ENCODE measurements at regions not wholly inside any gene's neighbourhood (a gene's known extent, or its start where the extent isn't known, plus 50 kb on each side); places are given as distances from the start of the nearest gene placed in this dataset.
"Not testable (repeated sequence)": the region's sequence is repeated elsewhere in the genome, so short reads cannot be mapped to it uniquely, and the experiment has no call there.

DNA sequence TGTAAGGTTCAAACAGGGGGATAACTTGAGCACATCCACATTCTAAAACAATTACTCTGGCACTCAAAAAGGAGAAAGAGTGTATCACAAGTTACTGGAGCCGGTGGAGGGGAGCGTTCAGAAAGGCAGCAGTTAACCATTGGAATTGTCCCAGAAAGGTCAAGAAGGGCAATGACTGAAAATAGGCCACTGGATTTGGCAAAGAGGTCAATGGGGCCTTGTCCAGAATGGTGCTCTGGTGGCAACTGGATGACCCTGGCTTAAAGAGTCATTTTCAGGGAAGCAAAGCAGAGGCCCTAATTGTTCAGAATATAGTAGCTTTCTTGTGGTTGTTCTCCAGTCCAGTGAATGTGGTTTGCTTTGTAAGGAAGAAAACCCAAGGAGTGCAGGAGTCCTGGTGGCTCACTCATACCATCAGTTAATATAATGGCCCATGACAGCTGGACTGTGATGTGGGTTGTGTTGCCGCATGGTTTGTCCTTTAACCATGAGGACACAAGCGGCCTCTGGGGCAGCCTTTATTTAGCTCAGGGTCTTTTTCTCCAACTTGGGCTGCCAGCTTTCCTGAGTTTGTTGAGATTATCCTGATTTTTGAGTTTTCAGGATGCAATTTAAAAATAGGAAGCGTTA lies 142.8 kb upstream of the PELI2 start:
- no peak for DNase-seq

DNA sequence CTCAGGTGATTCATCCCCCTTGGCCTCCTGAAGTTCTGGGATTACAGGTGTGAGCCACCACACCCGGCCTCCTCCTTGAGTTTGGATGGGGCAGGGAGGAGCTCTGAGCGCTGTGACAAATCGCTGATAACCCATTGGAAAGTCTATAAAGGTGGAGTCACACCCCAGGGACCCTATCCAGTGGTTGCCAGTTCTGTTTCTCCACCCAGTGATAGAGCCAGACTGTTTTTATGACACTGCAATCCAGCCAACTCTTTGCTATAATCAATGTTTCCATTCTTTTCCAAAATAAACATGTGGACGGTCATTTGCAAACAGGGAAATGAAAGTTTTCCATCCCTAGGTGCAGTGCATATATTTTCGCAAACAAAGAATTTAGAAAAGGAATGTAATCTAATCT lies 142.0 kb upstream of the PELI2 start:
- DNase-seq, result no peak

DNA sequence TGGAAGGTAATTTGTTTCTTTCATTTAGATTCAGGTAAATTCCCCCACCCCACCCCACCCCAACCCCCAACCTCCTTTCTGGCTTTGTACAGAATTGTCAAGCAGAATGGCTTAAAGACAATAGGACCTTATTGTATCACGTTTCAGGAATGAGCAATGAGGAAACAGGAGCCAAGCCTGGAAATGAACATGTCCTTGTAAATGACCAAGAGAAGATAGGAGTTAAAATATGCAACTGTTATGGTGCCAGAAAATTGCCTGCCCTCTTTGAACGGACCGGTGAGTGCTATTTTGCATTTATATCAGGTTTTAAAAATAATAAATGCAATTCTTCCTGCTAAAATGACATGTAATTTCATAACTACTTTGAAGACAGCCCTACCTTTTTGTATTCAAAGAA lies 141.6 kb upstream of the PELI2 start:
- no peak for DNase-seq

DNA sequence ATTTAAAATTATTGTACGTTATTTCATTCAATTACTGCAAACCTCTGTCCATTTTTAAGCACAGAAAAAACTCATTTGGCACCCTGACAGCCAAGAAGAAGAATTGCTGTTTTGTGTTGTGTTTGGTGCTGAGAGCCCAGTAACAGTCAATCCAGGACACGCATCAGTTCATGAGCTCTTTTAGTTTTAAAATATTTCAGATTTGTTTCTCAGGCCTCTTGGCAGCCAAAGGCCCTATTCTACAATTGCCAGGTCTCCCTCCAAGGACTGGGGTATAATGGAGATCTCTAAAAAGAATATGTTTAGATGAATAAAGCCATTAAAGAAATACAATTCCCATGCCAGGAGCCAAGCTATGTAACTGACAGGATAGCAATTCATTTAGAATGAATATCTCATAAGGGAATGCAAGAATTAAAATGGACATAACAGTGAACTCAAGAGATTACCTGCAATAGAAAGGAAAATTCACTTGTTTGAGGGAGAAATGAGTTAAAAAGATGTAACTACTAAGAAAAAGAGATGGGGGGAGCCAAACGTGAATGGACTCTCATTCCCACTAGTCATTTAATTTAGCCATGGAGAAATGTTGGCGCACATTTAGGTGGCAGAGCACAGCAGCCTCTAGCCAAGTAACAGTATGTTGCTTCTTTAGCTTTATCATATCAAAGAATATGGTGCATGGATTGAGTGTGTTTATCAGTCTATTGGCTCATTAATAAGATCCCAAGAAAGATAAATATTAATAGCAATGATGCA lies 140.6 kb upstream of the PELI2 start:
- peak in 16 of 56 donors; percentile 3 to 51 (median 8) for DNase-seq

DNA sequence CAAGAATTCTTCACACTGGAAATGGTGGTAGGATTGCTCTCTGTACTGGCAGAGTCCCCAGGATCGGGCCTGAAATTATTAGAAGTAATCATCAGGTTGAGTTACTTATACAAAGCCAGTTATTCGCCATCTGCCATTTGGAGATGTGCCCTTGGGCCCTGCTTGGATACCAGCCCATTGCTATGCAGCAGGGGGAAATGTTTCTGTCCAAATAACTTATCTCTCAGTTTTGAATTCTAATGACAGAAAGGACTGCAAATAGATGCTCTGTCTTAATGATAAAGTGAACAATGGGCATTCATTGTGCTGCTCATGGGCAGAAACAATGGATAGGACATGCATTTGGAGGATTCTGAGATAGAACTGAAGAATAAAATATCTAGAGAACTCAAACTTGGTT lies 139.1 kb upstream of the PELI2 start:
- peak in 4 of 56 donors; percentile 7 to 21 (median 12) for DNase-seq

DNA sequence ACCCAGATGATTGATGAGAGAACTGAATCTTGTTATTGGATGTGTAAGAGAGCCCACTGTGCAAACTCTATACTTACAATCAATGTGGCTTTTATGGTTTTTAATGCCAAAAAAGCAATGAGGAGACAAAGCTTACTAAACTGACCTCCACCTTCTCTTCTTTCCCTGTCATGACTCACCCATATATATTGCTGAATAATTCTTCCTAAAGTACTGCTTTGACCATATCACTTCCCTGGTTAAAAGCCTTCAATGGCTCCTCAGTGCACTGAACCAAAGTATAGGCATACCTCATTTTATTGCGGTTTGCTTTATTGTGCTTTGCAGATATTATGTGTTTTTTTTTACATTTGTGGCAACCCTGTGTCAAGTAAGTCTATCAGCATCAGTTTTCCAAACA lies 138.4 kb upstream of the PELI2 start:
- no peak for DNase-seq

DNA sequence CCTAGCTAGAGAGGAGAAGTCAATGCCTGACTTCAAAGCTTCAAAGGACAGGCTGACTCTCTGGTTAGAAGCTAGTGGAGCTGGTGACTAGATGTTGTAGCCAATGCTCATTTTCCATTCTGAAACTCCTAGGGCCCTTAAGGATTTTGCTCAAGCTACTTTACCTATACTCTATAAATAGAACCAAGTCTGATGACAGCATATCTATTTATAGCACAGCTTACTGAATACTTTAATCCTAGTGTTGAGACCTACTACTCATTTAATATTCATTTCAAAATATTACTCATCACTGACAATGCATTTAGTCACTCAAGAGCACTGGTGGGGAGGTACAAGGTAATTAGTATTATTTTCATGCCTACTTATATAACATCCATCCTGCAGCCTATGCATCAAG lies 137.2 kb upstream of the PELI2 start:
- no peak for DNase-seq

DNA sequence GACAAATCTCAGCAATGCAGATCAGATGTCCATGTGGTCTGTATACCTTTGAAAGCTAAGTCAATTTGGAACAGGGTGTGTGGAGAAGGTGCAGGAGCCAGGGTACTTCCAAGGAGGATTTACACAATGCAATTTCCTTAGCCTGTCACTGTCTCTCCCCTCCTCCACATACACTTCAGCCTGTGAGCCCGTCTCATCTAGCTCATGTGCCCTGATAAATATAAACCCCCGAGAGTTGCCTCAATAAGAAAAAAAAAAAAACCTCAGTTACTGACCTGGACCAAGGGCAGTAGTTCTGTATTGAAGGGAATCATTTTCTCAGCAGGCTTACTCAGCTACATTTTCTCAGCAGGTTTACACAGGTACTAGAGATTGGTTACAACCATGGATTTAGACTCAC lies 132.1 kb upstream of the PELI2 start:
- no peak for DNase-seq

DNA sequence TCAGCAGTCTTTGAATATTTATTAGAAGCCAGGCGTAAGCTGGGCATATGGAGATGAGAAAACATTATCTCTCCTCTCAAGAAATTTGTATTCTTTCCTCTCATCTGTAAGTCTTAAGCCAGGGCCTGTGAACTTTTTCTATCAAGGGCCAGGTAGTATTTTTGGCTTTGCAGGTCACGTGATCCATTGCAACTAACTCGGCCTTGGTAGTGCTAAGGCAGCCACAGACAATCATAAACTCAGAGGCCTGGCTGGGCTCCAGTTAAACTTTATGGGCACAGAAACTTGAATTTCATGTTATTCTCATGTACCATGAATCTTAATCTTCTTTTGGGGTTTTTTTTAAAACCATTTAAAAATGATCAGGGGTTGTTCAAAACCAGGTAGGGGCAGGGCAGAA lies 117.4 kb upstream of the PELI2 start:
- DNase-seq, result no peak

DNA sequence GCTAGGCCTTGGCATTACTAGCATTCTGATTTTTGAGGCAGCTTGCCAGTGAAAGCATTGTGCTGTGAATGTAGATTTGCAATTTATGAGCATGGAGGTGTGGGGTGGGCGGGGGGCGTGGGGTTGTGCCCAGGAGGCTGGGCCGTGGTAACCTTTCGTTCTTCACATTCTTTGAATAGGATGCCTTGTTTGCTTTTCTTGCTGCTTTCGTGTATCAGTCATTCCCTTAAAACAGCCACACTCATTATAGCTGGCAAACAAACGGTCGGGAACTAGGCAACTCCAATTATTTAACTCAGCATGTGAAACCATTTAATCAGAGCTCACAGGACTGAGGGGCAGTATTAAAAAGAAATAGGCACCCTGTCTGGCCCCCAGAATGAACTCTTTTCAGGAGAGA lies 115.9 kb upstream of the PELI2 start:
- DNase-seq, result no peak

DNA sequence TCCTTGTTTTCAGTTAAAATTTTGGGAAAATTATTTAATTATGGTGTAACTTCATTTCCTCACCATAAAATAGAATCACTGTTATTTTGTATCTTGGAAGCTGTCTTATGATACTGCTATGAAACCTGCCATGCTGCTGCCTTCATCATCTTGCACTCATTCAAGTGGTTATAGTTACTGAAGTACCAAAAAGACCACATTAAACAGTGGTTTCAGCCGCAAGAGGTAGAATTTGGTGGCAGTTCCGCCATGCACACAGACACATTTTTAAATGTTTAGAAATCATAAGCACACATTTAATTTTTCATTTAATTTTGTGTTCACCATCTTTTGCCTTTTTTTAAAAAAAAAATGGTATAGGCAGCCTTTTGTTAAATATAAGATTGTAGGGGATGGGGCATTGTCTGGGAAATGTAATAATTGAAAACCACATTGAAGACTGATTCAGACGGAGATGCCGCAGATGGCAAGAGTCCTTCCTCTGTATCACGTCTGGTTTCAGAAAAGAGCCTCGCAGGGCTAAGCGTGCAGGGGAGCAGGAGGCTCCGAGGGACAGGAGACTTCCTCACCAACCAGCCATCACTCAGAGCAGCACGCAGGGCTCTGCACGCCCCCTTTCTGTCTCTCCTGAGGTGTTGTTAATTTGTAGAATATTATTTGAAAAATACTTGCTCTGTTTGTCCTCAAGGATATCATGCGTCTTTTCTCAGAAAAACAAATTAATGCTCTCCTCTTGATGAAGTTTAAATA lies 115.2 kb upstream of the PELI2 start:
- no peak for DNase-seq

DNA sequence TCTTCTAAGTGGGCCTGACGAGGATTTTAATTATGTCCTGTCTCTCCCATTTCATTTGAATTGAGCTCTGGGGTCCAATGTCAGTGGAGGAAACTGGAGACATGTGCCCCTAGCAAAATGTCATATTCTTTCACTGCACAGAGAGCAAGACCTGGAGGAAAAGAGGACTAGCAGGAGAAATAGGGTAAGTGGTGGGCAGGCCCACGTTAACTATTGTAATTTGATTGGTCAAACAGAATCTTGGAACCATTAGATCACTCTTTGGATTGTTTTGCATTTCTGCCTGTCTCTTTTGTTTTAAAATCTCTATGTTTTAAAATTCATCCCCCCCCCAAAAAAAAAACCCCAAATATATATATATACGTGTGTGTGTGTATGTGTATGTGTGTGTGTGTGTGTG lies 113.9 kb upstream of the PELI2 start:
- DNase-seq, result no peak

DNA sequence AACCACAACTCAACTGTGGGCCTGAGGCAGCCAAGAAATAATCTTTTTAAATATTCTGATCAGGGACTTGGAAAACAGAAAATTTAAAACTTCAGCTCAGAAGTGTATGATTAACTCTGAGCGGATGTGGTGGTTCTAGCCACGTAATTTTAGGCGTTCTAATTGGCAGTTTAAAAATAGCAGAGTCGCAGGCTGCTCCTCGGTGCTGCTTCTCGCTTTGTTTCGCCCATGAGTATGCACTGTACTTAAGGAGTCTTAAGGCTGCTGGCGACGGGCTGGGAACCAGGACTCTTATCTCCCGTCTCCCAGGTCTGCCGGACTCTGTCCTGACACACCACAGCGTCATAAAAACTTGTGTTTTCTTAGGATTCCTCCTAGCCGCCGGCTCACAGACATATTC lies 113.4 kb upstream of the PELI2 start:
- peak in 12 of 56 donors; percentile 3 to 31 (median 8) for DNase-seq

DNA sequence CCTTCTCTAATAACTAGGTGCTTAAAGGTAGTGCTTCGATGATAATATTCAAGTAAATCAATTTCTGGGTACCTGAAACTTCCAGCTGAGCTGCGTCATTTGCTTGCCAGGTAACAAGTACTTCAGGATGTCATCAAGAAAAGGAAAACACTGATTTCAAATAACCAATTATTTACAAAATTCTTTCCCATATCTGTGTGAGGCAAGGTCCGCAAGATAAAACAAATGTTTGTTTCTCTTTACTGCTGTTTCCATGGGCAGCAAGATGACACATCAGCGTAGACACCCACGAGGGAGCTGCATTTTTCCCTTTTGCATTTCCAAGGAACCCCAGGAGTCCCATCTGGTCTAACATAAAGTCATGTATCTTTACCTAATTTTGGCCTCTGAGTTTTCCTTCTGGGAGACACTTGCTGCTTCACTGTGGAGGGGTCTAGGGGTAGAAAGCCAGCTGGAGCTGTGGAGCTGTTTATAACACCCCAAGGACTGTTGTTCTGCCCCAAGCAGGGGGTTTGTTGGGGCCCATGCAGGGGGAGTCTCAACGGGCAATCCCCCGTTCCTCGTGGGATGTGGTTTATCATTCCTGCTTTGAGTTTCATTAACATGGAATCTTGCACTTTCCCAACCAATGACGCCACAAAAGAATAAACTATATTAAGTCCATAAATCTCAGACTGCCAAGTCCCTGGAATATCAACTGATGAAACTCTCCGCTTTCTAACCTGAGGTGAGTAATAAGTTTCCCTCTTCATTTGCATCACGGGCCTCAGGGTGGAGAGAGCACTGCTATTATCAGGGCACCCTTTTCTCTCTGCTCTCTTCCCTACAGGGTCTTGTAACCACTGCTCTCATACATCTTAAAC lies 112.8 kb upstream of the PELI2 start:
- peak in 6 of 56 donors; percentile 2 to 30 (median 15) for DNase-seq

DNA sequence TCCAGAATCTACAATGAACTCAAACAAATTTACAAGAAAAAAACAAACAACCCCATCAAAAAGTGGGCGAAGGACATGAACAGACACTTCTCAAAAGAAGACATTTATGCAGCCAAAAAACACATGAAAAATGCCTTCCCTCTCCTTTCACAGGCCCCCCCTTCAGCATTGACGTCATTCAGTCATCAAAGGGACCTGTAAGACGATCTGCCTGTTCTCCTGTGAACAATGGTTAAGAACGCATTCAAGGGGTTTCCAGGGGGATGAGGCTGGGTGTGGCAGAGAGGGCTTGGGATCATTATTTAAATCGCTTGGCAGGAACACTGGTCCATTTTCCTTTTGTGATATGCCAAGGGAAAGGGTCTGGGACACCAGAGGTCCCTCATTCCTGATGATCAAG lies 110.7 kb upstream of the PELI2 start:
- DNase-seq, result not testable (repeated sequence)

DNA sequence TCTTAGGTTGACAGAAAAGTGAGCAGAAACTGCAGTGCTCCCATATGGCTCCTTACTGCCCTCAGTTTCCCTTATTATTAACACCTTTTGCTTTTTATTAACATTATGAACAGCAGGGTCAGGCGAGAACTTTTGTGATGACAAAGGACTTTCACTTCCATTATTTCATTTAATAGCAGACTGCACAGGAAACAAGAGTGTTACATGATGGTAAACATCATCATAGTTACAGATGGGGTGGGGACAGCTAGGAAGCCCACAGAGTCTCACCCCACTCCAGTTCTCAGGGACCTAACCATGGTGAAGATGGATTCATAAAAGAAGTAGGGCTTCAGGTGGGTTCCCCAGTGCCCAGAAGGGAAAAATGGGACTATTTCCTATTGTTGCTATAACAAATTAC lies 110.1 kb upstream of the PELI2 start:
- no peak for DNase-seq

DNA sequence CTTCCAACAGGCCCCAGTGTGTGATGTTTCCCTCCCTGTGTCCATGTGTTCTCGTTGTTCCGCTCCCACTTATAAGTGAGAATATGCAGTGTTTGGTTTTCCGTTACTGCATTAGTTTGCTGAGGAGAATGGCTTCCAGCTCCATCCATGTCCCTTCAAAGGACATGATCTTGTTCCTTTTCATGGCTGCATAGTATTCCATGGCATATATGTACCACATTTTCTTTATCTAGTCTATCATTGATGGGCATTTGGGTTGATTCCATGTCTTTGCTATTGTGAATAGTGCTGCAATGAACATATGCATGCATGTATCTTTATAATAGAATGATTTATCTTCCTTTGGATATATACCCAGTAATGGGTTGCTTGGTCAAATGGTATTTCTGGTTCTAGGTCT lies 109.5 kb upstream of the PELI2 start:
- DNase-seq, result not testable (repeated sequence)

DNA sequence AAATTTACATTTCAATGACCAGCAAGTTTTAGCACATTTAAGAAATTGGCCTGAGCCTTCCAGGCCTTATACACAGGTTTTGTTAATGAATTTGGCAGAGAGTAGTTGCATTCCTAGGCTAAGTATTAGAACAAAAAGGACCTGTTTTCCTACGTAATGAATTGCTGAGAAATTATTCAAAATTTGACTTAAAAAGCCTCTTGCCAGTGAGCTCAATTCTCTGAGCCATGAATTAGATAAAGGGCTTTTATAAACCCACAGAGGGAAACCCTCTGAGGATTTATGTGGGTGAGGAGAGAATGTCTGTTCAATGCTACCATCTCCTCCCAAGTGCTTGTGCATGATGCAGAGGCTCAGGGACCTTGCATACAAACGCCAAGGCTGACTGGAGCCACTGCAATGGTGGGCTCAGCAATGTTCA lies 94.5 kb upstream of the PELI2 start:
- peak in 1 of 56 donors; percentile 2 for DNase-seq

DNA sequence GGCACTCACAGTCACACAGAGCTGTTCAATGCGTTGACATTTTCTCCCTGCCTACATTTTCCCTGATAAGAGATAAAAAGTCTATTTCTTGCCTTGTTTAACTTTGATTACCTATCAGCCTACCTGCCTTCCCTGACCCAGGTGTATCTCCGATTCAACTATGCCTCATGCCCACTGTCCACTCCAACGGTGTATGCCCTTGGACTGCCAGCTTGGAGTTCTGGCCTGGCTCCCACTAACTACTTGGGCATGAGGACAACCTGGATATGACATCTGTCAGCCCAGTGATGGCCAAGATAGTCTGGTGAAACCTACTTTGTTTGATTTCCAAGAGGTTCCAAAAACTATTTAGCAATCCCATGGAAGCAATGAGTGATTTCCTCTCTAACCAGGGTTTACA lies 93.0 kb upstream of the PELI2 start:
- no peak for DNase-seq

DNA sequence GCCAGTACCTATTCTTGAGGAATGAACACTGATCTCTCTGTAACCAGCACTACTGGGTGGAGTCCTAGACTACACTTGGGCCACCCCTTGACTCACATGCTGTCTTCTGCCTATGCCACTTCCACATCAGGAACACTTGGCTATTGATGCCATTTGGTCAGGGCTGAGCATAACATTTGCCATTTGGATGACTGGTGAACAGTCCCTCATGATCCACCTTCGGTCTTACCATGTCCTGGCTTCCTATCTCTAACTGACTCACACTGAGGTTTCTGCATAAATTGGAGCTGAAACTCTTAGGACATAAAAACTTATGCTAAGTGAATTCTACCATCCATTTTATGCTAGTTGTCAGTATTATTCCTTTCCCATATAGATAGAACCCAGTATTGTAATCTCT lies 91.7 kb upstream of the PELI2 start:
- DNase-seq, result no peak

DNA sequence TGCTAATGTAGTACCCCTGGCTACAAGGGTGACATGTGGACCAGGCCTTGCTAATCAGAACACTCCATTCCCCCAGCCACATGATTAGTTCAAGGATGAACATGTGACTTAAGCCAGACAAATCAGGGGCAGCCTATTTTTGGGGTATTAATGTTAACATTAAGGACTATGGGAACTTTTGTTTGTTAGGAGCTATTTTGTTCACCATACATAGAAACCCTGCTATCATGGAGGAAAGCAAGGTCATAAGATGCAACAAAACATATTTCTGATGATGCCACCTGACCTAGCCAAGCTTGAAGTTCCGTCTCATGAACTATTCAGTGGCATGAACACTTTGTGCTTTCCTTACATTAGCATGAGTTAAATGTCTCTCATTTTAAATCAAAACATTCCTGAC lies 90.8 kb upstream of the PELI2 start:
- DNase-seq, result no peak

Measured in nucleus accumbens (tissue), 56 donors.